ENCODE measurements at regions not wholly inside any gene's neighbourhood (a gene's known extent, or its start where the extent isn't known, plus 50 kb on each side); places are given as distances from the start of the nearest gene placed in this dataset.

DNA sequence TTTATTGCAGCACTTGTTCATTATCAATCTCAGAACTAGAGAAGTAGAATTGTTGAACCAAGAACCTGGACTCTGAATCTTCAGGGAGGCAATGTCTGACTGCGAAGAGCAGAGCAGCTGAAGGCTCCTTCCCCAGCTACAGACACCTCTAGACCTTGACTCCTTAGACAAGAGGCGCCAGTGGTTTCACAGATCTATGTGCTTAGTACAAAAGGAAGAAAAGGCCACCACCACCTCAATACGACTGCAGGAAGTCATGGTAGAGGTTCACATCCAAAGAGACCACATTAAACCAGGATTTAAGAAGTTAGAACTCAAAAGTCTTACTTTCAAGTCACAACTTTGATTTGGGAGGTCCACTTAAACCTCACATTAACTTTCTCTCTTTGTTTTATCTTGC is 158.1 kb upstream of the VRK2 start:
- TF ChIP-seq CTCF (IDR thresholded peaks at IDR 0.05; ENCODE audit: low read length) (no peak), EZH2 (optimal IDR thresholded peaks at IDR 0.05; ENCODE audit: low read depth, low read length) (no peak), EZH2phosphoT487 (IDR thresholded peaks at IDR 0.05; ENCODE audit: low read length) (no peak)
